Endothelial cell of umbilical vein (primary cell): ENCODE measurements at regions not wholly inside any gene's neighbourhood (a gene's known extent, or its start where the extent isn't known, plus 50 kb on each side); places are given as distances from the start of the nearest gene placed in this dataset.

Experiments
- BruUV-seq: library from RNA; stranded (reverse); fragments of 400-500 nt; replicated peaks from 2 replicates; lab custom pipeline; 2021; lab: Mats Ljungman, UMichigan
- CTCF ChIA-PET: fragments of 300-600, 350-600 bp; sonication (Branson Sonifier 250); formaldehyde crosslinking; loops from one replicate; lab custom pipeline; 2021; ENCODE audit warnings: antibody characterized with exemption, inconsistent platforms; lab: Charles Lee
- POLR2A ChIA-PET: fragments of 300-600, 350-600 bp; sonication (Branson Sonifier 250); formaldehyde crosslinking; loops from one replicate; lab custom pipeline; 2021; ENCODE audit warnings: antibody characterized with exemption, inconsistent platforms; lab: Charles Lee
- DNase-seq: peaks from one replicate; pipeline ENCODE4 v3.0.0-alpha.2; 2011; ENCODE audit warnings: low read depth, low spot score
- FAIRE-seq: peaks from 2 replicates; lab custom pipeline; 2011; peaks lifted over from hg19 to GRCh38; lab: Jason Lieb, UNC
- H2AFZ ChIP-seq: 2 replicates; pipeline ENCODE4 v1.6.0; 2012; ENCODE audit warnings: low read depth, low read length, control low read depth, inconsistent platforms
- H3K27ac ChIP-seq: 2 replicates; pipeline ENCODE4 v1.5.1; 2011; ENCODE audit warnings: low read depth, mild to moderate bottlenecking, control low read depth, low read length, moderate library complexity; ENCODE audit not compliant: insufficient read depth
- H3K27me3 ChIP-seq, 2 experiments: 2 replicates each; pipeline versions ENCODE4 v1.6.0 to v1.6.1; 2011; ENCODE audit warnings: low read length in 2 of 2, mixed read lengths in 1 of 2; ENCODE audit not compliant: control insufficient read depth in 2 of 2, insufficient read depth in 2 of 2
- H3K36me3 ChIP-seq, 2 experiments: 2 replicates in 1 of 2; 3 replicates in 1 of 2; pipeline ENCODE4 v1.5.1; 2011; ENCODE audit warnings: low read length in 2 of 2, mild to moderate bottlenecking in 1 of 2, moderate library complexity in 1 of 2; ENCODE audit not compliant: control insufficient read depth in 2 of 2, insufficient read depth in 2 of 2; ENCODE audit errors: extremely low read depth in 1 of 2
- H3K4me1 ChIP-seq: 3 replicates; pipeline ENCODE4 v1.5.1; 2011; ENCODE audit warnings: mild to moderate bottlenecking, low read length; ENCODE audit not compliant: control insufficient read depth, insufficient read depth; ENCODE audit errors: extremely low read depth
- H3K4me2 ChIP-seq: 2 replicates; pipeline ENCODE4 v1.6.1; 2011; ENCODE audit warnings: low read length, control low read depth, mixed read lengths; ENCODE audit not compliant: insufficient read depth
- H3K4me3 ChIP-seq, 3 experiments: fragments of 200-600 bp in 1 of 3; sonication (generic), shearing (Covaris generic) in 1 of 3; replicated peaks in 1 of 3; 2 replicates each; pipeline ENCODE4 v1.5.1; 2011 to 2016; ENCODE audit warnings: control low read depth in 3 of 3, low read length in 3 of 3, mild to moderate bottlenecking in 2 of 3, inconsistent platforms in 1 of 3, low read depth in 1 of 3, moderate library complexity in 1 of 3; ENCODE audit not compliant: insufficient read depth in 1 of 3
- H3K79me2 ChIP-seq: 2 replicates; pipeline ENCODE4 v1.6.0; 2012; ENCODE audit warnings: low read length, inconsistent platforms; ENCODE audit not compliant: control insufficient read depth, insufficient read depth
- H3K9ac ChIP-seq: replicated peaks from 2 replicates; pipeline ENCODE3; 2011; ENCODE audit warnings: low read length, control low read depth; ENCODE audit not compliant: insufficient read depth; ENCODE audit errors: extremely low read depth
- H3K9me1 ChIP-seq: replicated peaks from 3 replicates; pipeline ENCODE4 v1.6.0; 2011; ENCODE audit warnings: mild to moderate bottlenecking, low read length; ENCODE audit not compliant: control insufficient read depth, insufficient read depth; ENCODE audit errors: extremely low read depth
- H3K9me3 ChIP-seq: replicated peaks from 2 replicates; pipeline ENCODE4 v1.5.1; 2012; ENCODE audit warnings: low read length, inconsistent platforms; ENCODE audit not compliant: control insufficient read depth, insufficient read depth
- H4K20me1 ChIP-seq: replicated peaks from 2 replicates; pipeline ENCODE3; 2011; ENCODE audit warnings: mild to moderate bottlenecking, low read length; ENCODE audit not compliant: control insufficient read depth, insufficient read depth; ENCODE audit errors: extremely low read depth
- CTCF ChIP-seq, 2 donors: IDR thresholded peaks; 1 replicate in 1 of 2; 2 replicates in 1 of 2; pipeline ENCODE4 v1.5.1; 2011; ENCODE audit warnings: low read length in 2 of 2, mild to moderate bottlenecking in 2 of 2, moderate library complexity in 2 of 2, control low read depth in 1 of 2, inconsistent platforms in 1 of 2, low read depth in 1 of 2; ENCODE audit not compliant: insufficient read depth in 1 of 2; ENCODE audit errors: extremely low read depth in 1 of 2
- EZH2 ChIP-seq: IDR thresholded peaks from 2 replicates; pipeline ENCODE4 v1.6.1; 2012; ENCODE audit warnings: borderline replicate concordance, low read depth, mild to moderate bottlenecking, moderate library complexity, low read length, inconsistent platforms; ENCODE audit not compliant: severe bottlenecking
- FOS ChIP-seq: IDR thresholded peaks from 2 replicates; pipeline ENCODE4 v1.6.1; 2011; ENCODE audit warnings: mild to moderate bottlenecking, low read length, moderate library complexity, borderline replicate concordance; ENCODE audit not compliant: insufficient read depth
- GATA2 ChIP-seq: IDR thresholded peaks from 2 replicates; pipeline ENCODE4 v1.7.0; 2011; ENCODE audit warnings: low read depth, mild to moderate bottlenecking, moderate library complexity, mixed read lengths, low read length; ENCODE audit not compliant: insufficient read length, insufficient read depth
- JUN ChIP-seq: IDR thresholded peaks from 2 replicates; pipeline ENCODE4 v1.6.1; 2011; ENCODE audit warnings: borderline replicate concordance, low read depth; ENCODE audit not compliant: insufficient read length, insufficient read depth
- MAX ChIP-seq: IDR thresholded peaks from 2 replicates; pipeline ENCODE4 v1.6.1; 2011; ENCODE audit not compliant: insufficient read depth, insufficient read length
- MYC ChIP-seq: IDR thresholded peaks from one replicate; pipeline ENCODE4 v1.6.1; 2011; ENCODE audit warnings: mild to moderate bottlenecking, low read depth, low read length
- POLR2A ChIP-seq: IDR thresholded peaks from 2 replicates; pipeline ENCODE4 v1.6.1; 2012; ENCODE audit warnings: low read depth, mild to moderate bottlenecking, control low read depth, low read length
- POLR2AphosphoS5 ChIP-seq: IDR thresholded peaks from 2 replicates; pipeline ENCODE4 v1.6.1; 2012; ENCODE audit warnings: low read depth, mild to moderate bottlenecking, control low read depth, low read length, moderate library complexity; ENCODE audit not compliant: insufficient read depth
- dilution Hi-C: fragments of 300-500 bp; cut with MboI; formaldehyde crosslinking; loops from one replicate; pipeline ENCODE4 v1.15.0; 2019; ENCODE audit warnings: low sequenced_read_pairs; ENCODE audit not compliant: extremely low pct_ligation_motif_present
- intact Hi-C: fragments of 100-400 bp; cut with micrococcal nuclease; formaldehyde crosslinking; loops from one replicate; pipeline ENCODE4 v1.10.0; 2022

GRCh38 chr2:217392930-217393584, 533.2 kb upstream of the TNP1 start:
- H3K4me2 ChIP-seq, result no peak overlapping the region
- CTCF ChIA-PET, result no interaction called here
- H3K4me1 ChIP-seq, result no peaks in the 10 kb centered on the region
- no peaks in the 10 kb centered on the region for H4K20me1 ChIP-seq
- H2AFZ ChIP-seq, result no peak overlapping the region
- H3K36me3 ChIP-seq, result no peaks in the 10 kb centered on the region
- no peak for DNase-seq
- FAIRE-seq, result no peak
- no peak overlapping the region for H3K27ac ChIP-seq
- no TSS peak for BruUV-seq
- no peak overlapping the region for H3K9ac ChIP-seq
- dilution Hi-C loops, result no loop called here
- no peaks in the 10 kb centered on the region for H3K27me3 ChIP-seq
- no peak overlapping the region for H3K4me3 ChIP-seq
- no peaks in the 10 kb centered on the region for H3K9me1 ChIP-seq
- POLR2A ChIA-PET, result no interaction called here
- no peaks in the 10 kb centered on the region for H3K79me2 ChIP-seq
- intact Hi-C loops, result no loop called here
- TF ChIP-seq EZH2, result no peak
- no peak for TF ChIP-seq JUN
- TF ChIP-seq FOS, result no peak
- TF ChIP-seq POLR2A, result no peak
- TF ChIP-seq CTCF (IDR thresholded peaks at IDR 0.05; ENCODE audit: extremely low read depth in 1 of 2, insufficient read depth in 1 of 2, low read depth in 1 of 2, low read length in 2 of 2), result no peak
- TF ChIP-seq GATA2, result no peak
- no peak for TF ChIP-seq MYC
- TF ChIP-seq MAX, result no peak
- no peak for TF ChIP-seq POLR2AphosphoS5
- H3K9me3 ChIP-seq, result no peaks in the 10 kb centered on the region
